Femur (tissue), 1 donor: ENCODE measurements at regions not wholly inside any gene's neighbourhood (a gene's known extent, or its start where the extent isn't known, plus 50 kb on each side); places are given as distances from the start of the nearest gene placed in this dataset.
A peak's percentile ranks its signal among the peaks of the same experiment; 100 is the strongest.

Experiments
- DNase-seq: peaks from one replicate; pipeline ENCODE4 v3.0.0-alpha.2; 2017

DNA sequence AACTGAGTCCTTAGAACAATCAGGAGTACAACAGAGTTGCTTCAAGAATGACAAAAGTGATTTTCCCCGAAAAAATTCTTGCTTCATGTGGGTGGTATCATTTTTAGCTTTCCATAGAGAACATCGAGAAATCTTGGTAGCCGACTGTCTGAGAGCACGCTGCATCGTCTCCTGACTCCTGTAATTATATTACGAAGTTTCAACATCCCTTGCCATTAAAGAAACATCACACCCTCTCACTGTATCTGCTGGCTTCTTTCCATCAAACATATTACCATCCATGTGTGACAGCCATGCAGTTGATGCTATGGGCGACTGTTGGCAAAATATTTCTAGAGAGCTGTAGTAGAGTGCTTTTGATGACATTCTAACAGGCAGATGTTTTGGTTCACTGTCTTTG, 311.2 kb downstream of the CMPK2 start:
- no peak for DNase-seq

DNA sequence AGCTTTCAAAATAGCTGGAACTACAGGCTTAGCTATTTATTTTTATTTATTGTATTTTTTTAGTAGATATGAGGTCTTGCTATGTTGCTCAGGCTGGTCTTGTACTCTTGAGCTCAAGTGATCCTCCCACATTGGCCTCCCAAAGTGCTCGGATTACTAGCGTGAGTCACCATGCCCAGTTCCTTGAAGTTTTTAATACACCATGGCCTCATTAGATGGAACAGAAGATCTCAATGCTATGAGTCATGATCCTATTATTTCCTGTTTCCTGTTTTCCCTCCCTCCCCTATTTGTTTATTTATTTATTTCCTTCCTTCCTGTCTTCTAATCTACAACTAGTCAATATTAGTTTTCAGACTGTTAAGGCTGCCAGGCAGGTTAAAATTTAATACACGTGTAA, 309.0 kb downstream of the CMPK2 start:
- DNase-seq = no peak

DNA sequence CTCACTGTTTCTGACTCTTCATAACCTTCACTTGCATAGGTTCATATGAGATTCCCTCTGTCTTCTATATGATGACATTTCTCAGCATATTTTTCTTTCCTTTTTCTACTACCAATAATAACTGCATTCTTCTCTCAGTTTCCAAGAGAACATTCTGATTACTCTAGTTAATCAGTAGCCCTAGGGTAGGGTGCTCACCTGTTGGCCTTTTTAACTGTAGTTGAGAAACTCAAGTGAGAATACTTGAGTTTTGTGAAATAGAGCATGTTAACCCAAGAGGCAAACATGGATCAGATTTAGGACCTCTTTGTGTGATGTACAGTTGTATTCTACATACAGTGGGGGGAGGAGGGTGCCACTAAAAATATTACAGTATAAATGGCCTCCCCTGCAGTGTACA, 308.0 kb downstream of the CMPK2 start:
- DNase-seq = no peak

DNA sequence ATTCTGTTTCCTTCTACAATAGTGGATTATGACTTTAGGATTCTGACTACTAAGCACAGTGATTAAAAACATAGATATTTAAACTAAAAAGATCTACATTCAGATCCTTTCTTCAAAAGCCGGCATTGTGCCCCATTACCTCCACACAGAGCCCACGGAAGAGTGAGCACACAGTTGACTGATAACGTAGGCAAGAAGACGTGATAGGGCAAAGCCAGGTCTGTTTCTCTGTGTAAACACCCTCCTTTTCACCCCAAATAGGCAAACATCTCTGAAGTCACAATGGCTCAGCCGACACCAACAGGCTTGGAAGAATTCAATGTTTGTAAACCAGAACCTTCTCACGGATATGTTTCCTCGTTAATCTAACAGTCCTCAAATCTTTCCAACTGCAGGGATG, 302.9 kb downstream of the CMPK2 start:
- DNase-seq = no peak

DNA sequence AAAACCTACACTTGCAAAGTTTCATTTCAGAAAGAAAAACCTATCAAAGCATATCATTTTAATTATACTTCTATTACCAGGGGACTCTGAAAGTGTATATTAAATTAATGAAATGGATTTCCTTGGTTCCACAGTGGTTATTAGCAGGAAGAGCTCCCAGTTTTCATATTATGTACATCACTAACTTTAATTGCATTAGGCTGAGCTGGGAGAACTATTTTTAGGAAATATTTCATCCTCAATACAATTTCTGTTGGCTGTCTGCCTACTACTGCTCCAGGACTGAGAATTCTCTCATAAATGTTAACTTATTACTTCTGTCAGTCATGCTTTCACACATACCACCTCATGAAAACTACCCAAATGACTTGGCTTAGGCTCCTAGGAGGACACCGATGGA, 301.4 kb downstream of the CMPK2 start:
- DNase-seq = no peak

DNA sequence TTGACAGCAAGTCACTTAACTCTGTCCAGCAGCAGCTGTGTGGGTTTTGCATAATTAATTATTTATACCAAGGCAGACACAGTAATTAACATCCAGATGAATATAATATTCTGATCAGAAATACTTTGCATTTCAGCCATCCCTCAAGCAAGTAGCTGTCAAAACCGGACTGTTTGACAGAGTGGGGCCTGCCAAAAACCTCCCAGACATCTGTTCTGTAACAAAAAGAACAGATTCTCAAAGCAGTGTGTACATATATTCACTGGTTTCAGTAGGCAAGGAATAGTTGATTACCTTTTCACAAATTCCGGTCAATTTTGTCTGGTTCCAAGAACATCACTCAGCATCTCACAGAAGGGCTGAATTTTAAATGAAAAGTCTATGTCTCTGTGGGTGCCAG, 291.6 kb downstream of the CMPK2 start:
- no peak for DNase-seq

DNA sequence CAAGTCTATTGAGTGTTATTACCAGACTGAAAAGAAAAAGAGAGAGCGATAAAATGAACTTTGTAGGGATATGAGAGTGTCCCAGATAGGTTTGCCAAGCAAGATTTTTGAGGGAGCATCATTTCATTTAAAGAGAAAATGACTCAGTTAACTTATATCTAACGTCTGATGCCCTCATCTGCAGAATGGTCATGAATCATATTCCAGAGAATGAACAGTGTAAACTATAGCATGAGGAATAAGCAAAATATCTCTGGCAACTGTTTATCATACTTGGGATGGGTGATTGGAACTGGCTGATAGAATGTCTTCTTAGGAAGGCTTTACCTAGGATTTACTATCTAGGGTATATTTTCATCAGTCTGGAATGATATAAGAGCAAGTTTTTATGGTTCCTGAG, 289.4 kb downstream of the CMPK2 start:
- DNase-seq = no peak

DNA sequence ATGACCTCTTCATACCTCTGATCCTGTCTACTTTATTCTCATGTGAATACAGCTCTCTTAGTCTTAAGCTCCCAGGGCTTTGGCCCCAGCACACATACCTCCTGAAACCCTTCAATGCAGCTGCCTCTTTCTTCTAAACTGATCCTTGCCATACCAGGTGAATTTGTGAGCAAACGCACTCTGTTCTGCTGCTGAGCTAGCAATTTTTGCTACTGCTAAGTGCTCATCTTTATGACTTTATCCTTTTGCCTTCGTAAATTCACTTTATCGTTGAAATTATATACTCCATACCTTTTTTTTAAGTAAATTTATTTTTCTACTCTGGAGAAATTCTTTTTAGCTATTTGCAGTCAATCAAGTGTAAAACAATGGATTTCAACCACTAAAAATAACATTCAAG, 287.7 kb downstream of the CMPK2 start:
- no peak for DNase-seq

DNA sequence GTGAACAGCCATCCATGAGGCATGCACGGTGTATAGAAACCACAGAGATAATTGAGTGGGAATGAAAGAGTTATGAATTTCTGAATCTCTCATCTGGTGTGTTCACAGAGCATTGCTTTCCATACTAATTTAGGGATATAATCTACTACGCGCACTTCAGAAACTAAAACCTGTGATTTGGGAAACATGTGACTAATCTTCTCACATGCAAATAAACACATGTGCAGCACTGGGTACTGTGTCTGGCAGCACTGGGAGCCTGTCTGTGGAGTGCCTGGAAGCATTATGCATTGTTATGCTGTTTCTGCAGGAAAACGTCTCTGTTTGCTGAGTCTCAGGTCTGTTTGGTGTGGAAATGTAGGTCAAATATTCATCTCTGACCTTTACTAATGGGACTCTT, 287.3 kb downstream of the CMPK2 start:
- no peak for DNase-seq

DNA sequence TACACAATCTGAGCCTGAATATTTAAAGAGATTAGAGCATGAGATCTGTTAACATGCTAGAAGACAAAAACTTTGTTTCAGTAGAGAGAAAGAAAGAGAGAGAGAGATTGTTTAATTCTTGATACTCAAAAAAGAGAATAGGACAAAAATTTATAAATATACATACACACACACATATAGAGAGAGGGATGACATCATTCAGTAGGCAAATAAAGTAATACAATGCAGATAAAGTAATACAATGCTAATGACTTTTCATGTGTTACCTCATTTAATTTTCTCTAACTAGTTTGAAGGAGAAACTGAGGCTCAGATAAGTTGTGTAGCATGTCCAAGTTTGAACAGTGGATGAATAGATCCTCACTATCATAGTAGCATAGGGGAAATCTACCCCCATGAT, 286.4 kb downstream of the CMPK2 start:
- no peak for DNase-seq

DNA sequence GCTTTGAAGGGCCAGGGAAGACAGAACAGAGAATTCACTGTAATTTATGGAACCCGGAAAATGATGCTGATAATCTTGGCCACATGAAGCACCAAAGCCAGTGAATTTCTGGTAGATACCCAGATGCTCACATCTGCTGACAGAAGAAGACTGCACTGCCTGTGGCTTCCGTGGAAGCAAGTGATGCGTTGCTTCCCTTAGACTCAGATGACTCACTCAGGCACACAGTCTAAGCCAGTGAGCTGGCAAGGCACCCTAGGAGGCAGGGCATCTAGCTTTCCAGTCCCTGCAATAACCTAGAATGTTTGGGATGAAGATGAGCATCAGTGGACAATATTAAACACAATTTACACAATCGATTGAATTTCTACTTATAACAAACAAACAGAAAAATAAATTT, 284.7 kb downstream of the CMPK2 start:
- DNase-seq = no peak

DNA sequence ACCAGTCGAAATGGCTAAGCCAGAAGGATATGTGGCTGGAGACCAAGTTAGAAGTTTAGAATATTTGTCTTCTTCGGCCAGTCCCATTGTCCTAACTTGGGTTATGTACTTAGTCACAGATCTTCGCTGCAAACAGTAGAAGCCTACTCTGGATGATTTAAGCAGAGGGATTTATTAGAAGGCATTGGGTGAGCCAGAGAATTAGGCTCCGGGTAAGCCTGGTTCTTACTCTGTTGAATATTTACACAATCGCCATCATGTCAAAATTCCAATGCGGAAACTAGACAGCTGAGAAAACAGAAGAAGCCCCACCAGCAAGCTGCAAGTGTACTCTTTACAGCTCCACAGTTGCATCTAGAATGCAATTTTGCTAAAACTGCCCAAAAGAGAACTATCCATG, 276.6 kb downstream of the CMPK2 start:
- DNase-seq = no peak

DNA sequence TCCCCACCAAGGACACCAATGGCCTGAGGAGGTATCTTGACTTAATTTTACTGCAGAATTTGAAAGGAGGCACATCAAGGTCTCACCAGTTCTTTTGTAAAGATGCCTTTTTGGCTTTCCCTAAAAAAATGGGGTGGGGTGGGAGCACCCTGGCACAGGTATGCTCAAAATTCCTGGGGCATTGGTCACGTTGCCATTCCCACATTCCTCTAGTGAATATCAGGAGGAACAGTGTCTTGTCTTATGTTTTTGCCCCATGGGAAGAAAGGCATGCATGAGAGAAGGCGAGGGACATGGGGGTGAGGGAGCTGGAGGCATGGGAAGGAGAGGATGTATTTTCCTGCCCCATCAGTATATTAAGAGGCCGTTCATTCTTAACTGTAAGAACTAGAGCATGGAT, 275.3 kb downstream of the CMPK2 start:
- no peak for DNase-seq

DNA sequence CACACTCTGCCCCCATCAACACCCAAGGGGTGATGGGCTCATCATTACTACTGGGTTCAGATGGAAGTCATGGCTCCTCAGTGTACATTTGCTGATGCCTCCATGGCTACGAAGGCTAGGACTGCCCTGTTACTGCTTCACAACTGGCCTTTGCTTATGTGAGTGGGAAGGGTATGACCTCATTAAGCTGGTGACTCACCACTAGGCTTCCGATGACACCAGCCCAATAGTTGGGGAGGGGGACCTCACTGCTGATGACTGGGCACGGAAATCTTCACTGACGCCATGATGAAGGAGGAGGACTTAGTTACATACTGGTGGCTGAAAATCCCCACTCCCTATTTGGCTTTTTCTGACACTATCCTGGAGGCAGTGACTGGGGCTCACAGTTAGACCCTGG, 263.2 kb downstream of the CMPK2 start:
- no peak for DNase-seq

DNA sequence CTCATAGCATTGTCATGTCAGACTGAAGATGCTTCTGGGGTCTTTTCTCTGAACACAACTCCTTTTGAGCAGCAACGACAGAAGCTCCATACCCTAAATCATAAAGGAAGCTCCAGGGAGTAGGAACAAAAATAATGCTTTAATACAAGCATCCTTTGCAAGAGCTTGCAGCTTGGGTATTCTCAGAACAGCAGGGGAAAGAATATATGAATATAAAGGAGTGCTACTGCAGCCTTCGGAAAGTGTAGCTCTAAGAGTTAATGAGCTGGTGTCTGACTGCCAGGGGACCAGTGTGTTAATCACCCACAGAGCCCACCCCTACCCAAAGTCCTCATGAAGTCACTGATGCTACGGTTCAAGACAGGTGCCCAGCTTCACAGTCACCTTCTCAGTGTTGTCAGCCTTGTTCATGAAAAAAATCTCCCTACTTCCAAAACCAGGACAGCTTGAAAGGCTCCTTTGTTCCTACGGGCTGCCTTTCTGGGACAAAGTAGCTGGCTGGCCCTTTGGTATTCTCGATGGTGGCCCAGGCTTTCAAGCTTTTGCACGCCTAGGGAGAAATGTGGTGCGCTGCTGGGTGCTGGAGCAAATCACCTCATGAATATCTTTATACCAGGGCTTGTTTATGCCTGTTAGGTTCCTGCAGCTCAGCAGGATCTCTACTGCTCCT, 259.7 kb downstream of the CMPK2 start:
- DNase-seq = no peak

DNA sequence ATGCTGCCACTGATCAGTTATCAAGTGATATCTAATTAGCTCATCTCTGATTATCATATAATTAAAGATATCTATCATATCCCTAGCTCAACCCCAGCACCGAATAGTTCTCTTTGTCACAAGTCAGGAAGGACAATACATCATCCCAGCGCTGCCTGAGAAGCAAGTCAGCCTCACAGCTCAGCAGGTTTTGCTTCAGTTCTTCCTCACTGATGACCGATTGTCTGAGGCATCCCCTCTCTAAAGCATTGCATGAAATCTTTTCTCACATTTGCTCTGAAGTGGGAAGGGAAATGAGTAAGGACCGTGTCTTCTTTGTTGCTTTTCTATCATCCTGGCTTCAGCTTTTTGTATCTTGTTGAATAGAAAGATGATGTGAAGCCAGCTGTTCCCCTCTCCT, 247.9 kb downstream of the CMPK2 start:
- no peak for DNase-seq

DNA sequence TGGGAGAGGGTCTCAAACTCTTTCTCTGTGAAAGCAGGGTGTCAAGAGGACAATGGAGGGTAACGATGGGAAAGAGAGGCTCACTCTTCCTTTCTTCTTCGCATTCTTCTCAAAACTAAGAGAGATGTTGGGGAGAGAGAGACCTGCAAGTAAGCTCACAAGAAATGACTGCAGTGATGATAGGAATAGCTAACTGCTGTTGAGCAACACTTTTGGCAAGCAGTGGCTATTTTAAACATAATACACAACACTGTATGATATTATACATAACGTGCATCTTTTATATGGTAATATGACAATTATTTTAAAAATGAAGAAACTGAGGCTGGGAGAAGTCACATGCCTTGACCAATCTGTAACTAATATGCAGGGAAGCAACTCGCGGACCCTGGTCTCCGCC, 247.5 kb downstream of the CMPK2 start:
- DNase-seq = no peak

DNA sequence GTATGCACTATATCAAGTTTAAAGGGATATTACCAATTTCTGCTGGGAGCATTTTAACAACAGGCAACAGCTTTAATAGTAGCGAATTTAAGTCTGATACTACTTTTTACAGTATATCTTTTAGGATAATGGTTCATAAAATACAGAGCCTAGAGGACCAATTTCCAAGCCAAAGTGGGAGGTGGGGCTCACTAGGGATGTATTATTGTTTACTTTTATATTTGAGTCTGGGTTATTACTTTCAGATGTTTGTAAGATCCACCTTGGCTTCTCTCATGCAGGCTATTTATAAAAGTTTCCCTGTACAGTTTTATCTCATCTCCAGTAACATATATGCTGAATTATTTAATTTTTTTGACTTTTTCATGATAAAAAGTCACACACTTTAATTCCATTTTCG, 242.0 kb downstream of the CMPK2 start:
- DNase-seq = no peak

DNA sequence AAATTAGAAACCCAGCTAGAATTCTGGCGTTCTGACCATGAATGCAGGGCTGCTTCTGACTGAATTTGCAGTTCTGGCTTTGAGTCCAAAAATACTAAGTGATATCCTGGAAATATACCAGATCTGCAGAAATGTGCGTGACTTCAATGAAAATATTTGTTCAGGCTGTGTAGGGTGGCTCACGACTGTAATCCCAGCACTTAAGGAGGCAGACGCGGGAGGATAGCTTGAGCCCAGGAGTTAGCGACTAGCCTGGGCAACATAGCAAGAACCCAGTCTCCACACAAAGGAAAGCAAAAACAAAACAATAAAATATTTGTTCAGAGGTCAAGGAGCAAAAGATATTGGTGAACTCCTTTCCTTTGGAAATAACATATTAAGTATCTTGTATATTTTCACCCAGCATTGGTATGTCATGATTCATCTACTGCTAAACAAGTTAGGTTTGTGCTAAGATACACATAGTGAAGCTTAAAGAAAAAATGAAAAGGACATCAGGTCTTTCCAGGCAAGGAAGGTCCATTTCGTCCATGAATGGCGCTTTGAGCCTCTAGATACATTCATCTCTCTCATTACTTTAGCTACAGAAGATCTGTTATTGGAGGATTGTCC, 239.2 kb downstream of the CMPK2 start:
- no peak for DNase-seq

DNA sequence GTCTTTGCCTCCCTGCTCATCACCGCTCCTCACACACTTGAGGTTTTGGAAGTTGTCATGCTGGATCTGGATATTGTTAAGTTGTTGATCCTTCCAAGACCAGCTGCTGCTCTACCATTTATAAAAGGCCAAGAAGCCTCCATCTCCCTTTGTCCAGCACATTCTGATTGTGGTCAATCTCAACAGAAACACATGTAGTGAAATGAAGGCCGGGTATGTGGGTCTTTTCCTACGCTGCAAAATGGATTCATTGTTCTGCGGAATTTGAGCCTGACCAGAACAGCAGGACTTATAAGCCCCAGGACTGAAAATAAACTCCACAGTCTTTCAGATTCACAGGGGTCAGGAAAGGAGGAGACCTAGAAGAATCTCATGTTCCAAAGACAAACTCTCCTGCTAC, 238.4 kb downstream of the CMPK2 start:
- no peak for DNase-seq

DNA sequence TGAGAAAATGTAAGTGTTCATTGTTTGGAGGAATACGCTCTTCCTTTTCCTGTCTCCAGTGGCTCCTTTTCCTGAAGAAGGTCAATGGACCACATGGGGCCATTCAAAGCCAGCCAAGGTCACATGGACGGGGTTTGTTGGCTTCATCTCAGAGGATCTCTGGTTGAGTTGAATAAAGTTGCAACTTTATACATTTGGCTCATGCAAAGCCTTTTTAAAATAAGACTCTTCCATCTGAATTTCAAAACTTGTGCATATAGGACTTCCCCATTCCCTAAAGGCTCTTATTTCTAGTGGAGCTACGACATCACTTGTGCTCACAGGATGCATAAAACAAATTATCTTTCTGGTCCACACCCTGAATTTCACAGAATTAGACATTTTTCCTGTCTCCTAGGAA, 235.5 kb downstream of the CMPK2 start:
- peak; percentile 42 for DNase-seq

DNA sequence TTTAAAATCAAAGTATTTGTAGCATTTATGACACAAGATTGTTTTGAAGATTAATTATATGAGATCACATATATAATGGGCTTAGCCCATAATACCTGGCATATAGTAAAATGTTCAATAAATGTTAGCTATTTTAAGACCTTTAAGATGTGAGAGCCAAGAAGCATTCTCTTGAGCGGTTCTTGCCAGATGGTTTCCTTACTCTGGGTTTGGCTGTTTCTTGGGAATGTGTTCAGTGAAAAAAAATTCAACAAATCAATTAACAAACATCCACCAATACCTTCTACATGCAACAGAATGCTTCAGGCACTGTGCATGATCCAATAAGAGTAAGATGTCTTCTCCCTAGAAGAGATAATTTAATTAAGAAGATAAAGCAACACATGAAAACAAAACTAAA, 230.4 kb downstream of the CMPK2 start:
- DNase-seq = no peak

DNA sequence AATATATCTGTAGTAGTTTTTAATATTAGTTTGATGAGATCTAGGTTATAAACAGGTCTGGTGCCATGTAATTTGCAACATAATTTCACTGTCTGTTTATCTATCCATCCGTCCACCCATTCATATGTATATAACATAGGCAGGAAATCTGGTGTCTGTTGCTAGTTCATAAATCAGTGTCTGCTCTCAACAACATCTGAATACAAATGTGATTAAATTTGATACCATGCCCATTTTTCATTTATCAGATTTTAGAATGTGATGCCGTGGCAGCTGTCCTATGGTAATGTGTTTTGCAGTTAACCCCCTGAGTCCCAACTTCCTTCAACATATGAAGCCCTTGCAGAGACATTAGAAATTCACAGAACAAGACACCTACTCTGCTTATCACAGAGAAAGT, 228.4 kb downstream of the CMPK2 start:
- DNase-seq = no peak

DNA sequence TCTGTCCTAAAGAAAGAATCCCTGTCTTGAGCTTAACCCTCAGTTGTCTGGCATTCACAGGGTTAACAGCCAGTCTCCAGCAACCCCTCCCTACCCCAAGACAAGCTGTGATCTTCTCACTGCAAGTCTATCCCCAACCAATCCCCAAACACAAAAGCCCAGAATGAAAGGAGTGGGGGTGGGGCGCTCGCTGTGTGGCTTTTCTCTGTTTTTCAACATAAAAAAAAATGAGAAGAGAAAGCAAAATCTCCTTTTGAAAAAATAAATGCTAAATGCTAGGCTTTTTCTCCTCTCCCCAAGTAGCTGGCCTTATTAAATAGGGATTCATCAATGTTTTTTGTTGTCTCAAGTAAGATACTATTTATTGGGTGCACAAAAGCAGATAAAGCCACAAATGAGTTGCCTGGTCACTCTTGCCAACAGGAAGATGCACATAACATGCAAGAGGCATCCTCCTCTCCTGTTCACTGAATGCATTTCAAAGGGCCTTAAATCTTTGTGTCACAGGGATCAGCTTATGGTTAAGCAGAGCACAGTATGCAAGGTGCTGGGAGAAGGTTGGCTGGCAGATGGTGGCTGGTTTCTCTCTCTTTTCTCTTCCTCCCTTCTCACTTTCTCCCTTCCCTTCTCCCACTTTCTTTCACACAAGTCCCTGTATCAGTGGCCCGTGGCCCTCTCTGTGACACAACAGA, 225.6 kb downstream of the CMPK2 start:
- no peak for DNase-seq

DNA sequence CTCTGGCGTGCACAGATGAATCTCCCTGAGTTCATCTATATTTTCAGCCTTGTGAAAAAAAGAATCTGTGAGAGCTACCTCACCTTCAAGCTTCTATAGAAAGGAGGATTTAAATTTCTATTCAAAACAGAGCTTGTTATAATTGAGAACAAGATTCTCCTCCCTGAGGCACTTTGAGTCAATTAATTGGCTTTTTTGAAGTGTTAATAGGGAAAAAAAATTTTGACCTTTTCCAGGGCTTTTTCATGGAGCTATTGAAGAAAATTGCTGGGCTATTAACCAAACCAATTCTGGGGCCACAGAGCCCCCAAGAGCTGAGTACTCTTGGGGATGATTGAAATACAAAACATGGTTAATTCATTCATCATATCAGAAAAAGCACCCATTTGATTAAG, 225.1 kb downstream of the CMPK2 start:
- no peak for DNase-seq
